Thymus (tissue), 11 donors: ENCODE measurements at regions not wholly inside any gene's neighbourhood (a gene's known extent, or its start where the extent isn't known, plus 50 kb on each side); places are given as distances from the start of the nearest gene placed in this dataset.

ENCODE experiments used
- DNase-seq, 9 donors: peaks; one replicate each; pipeline ENCODE4 v3.0.0-alpha.2; 2013; ENCODE audit warnings: low spot score in 9 of 9, low read depth in 6 of 9, missing footprints in 1 of 9
- H3K27ac ChIP-seq, 2 donors: one replicate each; pipeline ENCODE4 v1.5.1; 2013; ENCODE audit warnings: control low read depth in 1 of 2, low read depth in 1 of 2, low read length in 1 of 2, mild to moderate bottlenecking in 1 of 2, moderate library complexity in 1 of 2
- H3K27me3 ChIP-seq, 2 donors: one replicate each; pipeline ENCODE4 v1.5.1; 2013; ENCODE audit warnings: low read length in 1 of 2; ENCODE audit not compliant: control insufficient read depth in 2 of 2, insufficient read depth in 1 of 2
- H3K36me3 ChIP-seq, 2 donors: one replicate each; pipeline ENCODE4 v1.5.1; 2013; ENCODE audit warnings: low read length in 1 of 2, mild to moderate bottlenecking in 1 of 2, moderate library complexity in 1 of 2; ENCODE audit not compliant: control insufficient read depth in 2 of 2, insufficient read depth in 2 of 2
- H3K4me1 ChIP-seq, 2 donors: one replicate each; pipeline ENCODE4 v1.5.1; 2013; ENCODE audit warnings: low read length in 2 of 2; ENCODE audit not compliant: control insufficient read depth in 2 of 2, insufficient read depth in 2 of 2
- H3K4me3 ChIP-seq, 2 donors: one replicate each; pipeline ENCODE4 v1.5.1; 2013; ENCODE audit warnings: low read length in 2 of 2, control low read depth in 1 of 2, mild to moderate bottlenecking in 1 of 2
- H3K9me3 ChIP-seq, 2 donors: one replicate each; pipeline ENCODE4 v1.5.1; 2013; ENCODE audit warnings: low read length in 1 of 2, mild to moderate bottlenecking in 1 of 2; ENCODE audit not compliant: control insufficient read depth in 2 of 2, insufficient read depth in 1 of 2
- WGBS: extraction: QIAGEN DNeasy Blood & Tissue Kit; methylation state at CpG from one replicate; pipeline ENCODE4 v1.1.7; 2013; 5-methylcytosine and 5-hydroxymethylcytosine counted together
- donor health status: healthy.

- peak overlapping the region; percentile 29 to 67 for H3K4me3 ChIP-seq
- H3K9me3 ChIP-seq = no peaks in the 10 kb centered on the region
- 24% methylated on average over 15 of the region's 15 CpGs for WGBS
- H3K27me3 ChIP-seq = peaks cover 33 to 44% of the 10 kb centered on the region in 2 donors
- DNase-seq = no peak
- H3K27ac ChIP-seq = no peak overlapping the region
- H3K4me1 ChIP-seq = peaks cover 3 to 8% of the 10 kb centered on the region in 2 donors
- no peaks in the 10 kb centered on the region for H3K36me3 ChIP-seq
Measured at GRCh38 chr18:26657631-26658581, 109.6 kb upstream of the KCTD1 start.

GRCh38 chr18:26656944-26657536 lies 108.7 kb upstream of the KCTD1 start:
- Histone ChIP-seq H3K27me3 (peaks cover 33 to 45% of the 10 kb centered on the region in 2 donors), H3K36me3 (no peaks in the 10 kb centered on the region), H3K9me3 (no peaks in the 10 kb centered on the region), H3K4me3 (peak overlapping the region; percentile 29 to 67), H3K4me1 (peaks cover 3 to 8% of the 10 kb centered on the region in 2 donors), H3K27ac (peak overlapping the region in 1 of 2 donors; percentile 12)
- DNase-seq = peak in 5 of 9 donors; percentile 6 to 52 (median 17)
- under 1% methylated on average over 52 of the region's 52 CpGs for WGBS

- Histone ChIP-seq H3K4me3 (peak overlapping the region; percentile 26 to 67), H3K27ac (no peak overlapping the region), H3K9me3 (no peaks in the 10 kb centered on the region), H3K4me1 (peaks cover 3 to 8% of the 10 kb centered on the region in 2 donors), H3K36me3 (no peaks in the 10 kb centered on the region), H3K27me3 (peaks cover 33 to 45% of the 10 kb centered on the region in 2 donors)
- peak in 1 of 9 donors; percentile 3 for DNase-seq
- WGBS = under 1% methylated on average over 68 of the region's 68 CpGs
Measured at GRCh38 chr18:26656431-26656943, 108.1 kb upstream of the KCTD1 start.

DNA sequence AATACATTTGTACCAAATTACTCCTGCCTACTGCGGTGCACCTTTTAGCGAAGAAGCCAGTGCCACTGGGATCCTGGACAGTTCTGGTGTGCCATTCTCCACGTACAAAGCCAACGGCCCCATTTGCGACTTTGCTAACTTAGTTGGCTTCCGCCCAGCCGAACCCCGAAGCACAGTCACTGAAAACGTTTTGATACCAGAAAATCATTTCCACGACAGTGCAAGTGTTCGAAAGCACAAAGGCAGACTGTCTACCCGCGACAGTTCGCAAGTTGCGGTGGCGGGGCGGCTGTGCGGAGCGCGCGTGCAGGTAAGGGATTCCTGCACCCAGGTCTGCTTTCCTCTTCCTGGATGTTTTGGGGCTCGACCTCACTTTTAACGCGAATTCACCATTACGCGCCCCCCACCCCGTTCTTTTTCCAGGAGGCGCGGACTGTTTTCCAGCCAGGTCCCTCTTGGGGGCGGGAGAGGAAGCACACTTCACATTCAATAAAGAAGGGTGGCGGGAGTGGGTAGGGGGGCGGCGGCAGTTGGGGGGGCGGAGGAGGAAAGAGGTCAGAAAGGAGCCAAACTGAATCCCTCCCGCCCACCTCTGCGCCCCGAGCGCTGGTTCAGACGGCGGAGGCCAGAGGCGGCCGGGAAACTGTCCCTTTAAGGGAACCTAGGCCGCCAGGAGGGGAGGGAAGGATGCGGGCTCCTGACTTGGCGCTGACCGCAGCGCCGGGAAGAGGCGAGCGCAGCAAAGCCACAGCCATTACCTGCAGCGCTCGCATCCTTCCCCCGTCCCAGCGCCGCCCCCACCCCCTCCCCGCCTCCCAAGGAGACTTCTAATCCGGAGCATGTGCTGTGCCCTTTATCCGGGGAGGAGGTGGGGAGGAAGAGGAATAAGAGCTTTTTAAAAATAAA lies 107.4 kb upstream of the KCTD1 start:
- Histone ChIP-seq H3K27ac (peak overlapping the region in 1 of 2 donors; percentile 37), H3K27me3 (peaks cover 33 to 49% of the 10 kb centered on the region in 2 donors), H3K4me1 (peaks cover 3 to 8% of the 10 kb centered on the region in 2 donors), H3K36me3 (no peaks in the 10 kb centered on the region), H3K4me3 (peak overlapping the region; percentile 26 to 67), H3K9me3 (no peaks in the 10 kb centered on the region)
- 1% methylated on average over 58 of the region's 58 CpGs for WGBS
- peak in 3 of 9 donors; percentile 8 to 41 (median 17) for DNase-seq

GRCh38 chr18:26654616-26655524 lies 106.5 kb upstream of the KCTD1 start:
- Histone ChIP-seq H3K4me3 (no peak overlapping the region), H3K27me3 (peaks cover 33 to 53% of the 10 kb centered on the region in 2 donors), H3K9me3 (no peaks in the 10 kb centered on the region), H3K36me3 (no peaks in the 10 kb centered on the region), H3K4me1 (peaks cover 3 to 8% of the 10 kb centered on the region in 2 donors), H3K27ac (no peak overlapping the region)
- 40% methylated on average over 12 of the region's 12 CpGs for WGBS
- DNase-seq = no peak

DNA sequence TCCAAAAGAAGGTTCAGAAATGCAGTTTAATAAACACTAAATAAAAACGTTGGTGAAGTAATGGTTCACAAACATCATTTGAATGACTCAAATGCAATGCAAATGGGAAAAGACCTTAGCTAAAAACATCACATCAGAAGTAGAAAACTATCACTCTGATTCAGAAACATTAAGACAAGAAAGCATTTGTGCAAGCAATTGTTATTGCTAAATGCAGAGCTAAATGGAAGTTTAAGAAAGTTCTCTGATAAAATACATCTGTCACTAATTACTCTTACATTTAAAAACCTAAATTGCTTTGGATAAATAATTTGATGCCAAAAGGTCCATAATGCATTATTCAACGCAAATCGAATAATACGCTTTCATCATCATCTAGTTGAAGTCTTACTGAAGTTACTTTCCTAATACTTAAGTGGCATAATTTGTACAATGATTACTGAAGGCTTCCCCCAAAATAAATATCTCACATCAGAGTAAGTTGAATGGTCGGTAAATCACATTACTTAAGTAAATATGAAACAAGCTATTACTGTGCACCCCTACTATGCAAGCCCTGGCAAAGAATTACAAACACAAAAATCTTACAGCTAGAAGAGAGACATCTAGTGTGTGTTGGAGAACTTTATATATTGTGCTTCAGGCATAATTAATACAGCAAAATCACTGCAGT lies 105.7 kb upstream of the KCTD1 start:
- no peak for DNase-seq
- no peaks in the 10 kb centered on the region for H3K9me3 ChIP-seq
- no peaks in the 10 kb centered on the region for H3K36me3 ChIP-seq
- WGBS = 85% methylated on average over 5 of the region's 5 CpGs
- no peak overlapping the region for H3K27ac ChIP-seq
- peaks cover 33 to 52% of the 10 kb centered on the region in 2 donors for H3K27me3 ChIP-seq
- H3K4me1 ChIP-seq = peaks cover 3 to 8% of the 10 kb centered on the region in 2 donors
- no peak overlapping the region for H3K4me3 ChIP-seq

- 98% methylated on average over 6 of the region's 6 CpGs for WGBS
- DNase-seq = no peak
- peaks cover 3 to 8% of the 10 kb centered on the region in 2 donors for H3K4me1 ChIP-seq
- no peaks in the 10 kb centered on the region for H3K9me3 ChIP-seq
- peaks cover 31 to 42% of the 10 kb centered on the region in 2 donors for H3K27me3 ChIP-seq
- H3K4me3 ChIP-seq = no peak overlapping the region
- no peaks in the 10 kb centered on the region for H3K36me3 ChIP-seq
- H3K27ac ChIP-seq = no peak overlapping the region
Measured at GRCh38 chr18:26652501-26652900, 104.1 kb upstream of the KCTD1 start.
